HG03378 (cell line): ENCODE measurements at regions not wholly inside any gene's neighbourhood (a gene's known extent, or its start where the extent isn't known, plus 50 kb on each side); places are given as distances from the start of the nearest gene placed in this dataset.
"Not testable (repeated sequence)": the region's sequence is repeated elsewhere in the genome, so short reads cannot be mapped to it uniquely, and the experiment has no call there.

ENCODE experiments used
- ATAC-seq: cut with Tn5 transposase; IDR thresholded peaks from one replicate; pipeline ENCODE4 v1.9.1; 2021; ENCODE audit warnings: mild to moderate bottlenecking, moderate library complexity; ENCODE audit not compliant: unreplicated experiment

DNA sequence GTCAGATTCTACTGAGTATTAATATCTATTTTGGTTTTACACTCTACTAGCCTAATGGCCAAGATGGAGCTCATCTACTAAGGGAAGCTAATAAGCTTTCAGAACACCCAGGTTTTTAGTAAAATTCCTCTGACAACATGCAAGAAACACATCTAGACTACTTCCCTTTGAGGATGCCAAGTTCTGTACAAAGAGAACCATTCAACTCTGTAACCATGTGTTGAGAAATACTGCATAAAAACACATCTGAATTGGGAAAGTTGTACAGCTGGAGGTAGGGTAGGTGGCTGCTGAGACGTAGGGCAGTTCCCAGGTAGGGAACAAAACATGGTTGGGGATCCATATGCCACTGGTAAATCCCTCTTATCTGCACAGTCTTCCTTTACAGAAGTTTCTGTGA, 66.2 kb downstream of the SC5D start:
- no peak for ATAC-seq

DNA sequence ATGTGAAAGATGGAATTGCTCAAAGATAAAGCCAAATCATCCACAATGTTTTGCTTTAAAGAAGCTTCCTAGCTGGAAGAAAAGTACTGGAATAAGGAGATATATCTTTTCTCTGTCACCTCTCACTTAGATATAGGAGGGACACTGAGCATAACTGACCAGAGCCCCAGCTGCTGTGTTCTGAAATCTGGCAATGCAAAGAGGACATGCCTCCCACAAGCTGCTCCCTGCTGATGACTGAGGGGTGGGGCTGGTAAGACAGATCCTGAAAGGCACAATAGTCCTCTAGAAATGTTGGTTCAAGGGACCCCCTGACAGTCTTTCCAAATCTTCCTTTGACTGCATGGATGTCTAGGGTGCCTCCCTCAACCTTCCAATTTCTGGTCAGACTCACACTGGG, 67.0 kb downstream of the SC5D start:
- no peak for ATAC-seq

DNA sequence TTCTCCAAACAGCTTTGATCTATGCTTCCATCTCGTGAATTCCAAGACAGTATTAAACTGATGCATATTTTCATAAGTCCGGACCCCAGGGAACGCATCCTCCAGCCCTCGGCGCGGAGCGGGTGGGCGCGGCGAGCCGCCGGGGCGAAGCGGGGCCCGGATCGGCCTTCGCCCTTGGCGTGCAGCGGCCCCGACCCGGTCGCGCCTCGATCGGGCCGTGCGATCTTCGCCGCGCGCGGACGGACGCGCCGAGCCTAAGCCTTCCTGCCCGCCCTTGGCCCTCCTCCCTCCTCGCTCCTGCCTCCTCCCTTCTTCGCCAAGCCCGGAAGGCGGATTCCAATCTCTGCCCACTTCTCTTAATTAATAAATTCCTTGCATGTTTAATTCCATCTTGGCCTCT, 70.4 kb downstream of the SC5D start:
- not testable (repeated sequence) for ATAC-seq

DNA sequence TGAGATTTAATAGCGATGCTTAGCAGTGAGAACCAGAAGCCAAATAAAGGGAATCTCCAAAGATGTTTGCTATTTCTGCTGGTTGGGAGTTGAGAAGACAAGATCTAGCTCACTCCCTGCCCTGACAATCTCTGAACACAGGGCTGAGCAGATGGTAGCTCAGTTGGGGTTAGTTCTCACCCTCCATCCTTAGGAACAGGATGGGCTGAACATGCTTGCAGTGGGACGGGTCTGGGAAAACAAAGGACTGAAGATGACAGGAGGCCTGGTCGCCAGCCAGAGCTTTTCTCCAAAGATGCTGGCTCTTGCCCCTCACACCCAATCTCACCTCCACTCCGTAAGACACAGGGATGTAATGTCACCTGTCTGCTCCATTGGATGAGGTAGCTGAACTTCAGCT, 72.7 kb downstream of the SC5D start:
- ATAC-seq, result no peak

DNA sequence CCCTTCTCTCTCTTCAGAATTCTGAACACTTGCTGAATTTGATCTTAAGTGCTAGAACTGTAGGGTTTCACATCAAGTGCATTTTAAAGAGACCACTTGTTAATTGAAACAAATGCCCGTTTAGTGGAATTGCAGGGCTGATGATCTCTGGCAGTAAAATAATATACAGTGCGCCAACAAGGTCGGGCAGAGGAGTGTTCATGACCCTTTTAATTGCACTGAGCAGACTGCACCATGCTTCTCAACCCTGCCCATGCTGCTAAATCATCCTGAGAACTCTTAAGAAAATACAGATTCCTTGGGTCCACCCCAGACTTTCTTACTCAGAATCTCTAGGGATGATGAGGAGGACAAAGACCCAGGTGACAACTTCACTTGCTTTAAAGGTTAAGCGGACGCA, 73.5 kb downstream of the SC5D start:
- ATAC-seq, result no peak

DNA sequence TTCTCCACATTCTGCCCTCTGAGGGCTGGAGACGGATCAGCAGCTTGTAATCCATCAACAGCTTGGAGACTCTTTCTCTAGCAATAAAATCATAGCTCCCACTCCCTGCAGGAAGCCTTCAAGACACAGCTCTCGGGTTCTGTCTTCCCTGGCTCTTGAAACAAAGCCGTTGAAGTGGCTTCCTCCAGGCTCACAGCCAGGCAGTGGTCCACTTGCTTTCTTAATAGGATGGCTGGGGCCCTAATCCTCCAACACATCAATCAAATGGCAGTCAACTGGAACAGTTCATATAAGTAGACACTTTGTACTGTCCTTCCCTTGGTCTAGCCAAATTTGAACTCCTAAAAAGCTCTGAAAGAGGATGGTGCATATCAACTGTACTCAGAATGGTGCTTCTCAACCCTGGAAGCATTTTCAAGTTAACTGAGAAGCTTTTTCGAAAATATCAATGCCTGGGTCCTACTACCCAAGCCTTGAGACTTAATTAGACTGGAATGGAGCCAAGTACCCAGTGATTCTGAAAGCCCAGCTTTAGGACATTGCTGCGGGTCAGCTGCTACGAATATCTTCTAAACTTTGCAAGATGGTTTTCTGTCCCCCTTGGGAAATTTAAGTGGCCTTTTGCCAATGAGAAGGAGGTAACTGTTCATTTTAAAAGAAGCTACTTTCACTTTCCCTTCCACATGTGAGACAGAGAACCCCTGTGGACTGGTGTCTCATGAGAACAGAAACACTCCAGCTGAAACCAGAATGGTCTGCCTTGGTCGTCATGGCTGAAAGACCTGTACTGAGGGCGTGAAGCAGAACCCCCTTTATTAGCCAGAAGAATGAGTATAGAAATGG, 74.7 kb downstream of the SC5D start:
- ATAC-seq, result peak; percentile 90

DNA sequence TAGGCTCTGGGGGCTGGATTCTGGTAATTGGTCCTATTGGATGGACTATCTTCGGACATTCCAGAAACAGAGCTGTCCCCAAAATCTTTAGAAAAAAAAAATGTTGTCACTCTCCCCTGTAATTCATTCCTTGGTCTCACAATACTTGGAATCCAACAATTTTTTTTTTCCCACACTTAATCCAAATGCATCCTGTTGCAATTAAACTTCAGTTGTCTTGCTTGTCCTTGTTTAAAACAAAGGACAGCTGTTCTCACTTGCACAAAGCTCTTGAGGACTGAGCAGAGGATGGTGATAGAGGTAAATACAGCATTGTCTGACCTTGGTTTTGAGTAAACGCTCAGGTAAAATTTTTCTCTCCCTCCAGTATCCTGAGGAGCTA, 75.3 kb downstream of the SC5D start:
- no peak for ATAC-seq

DNA sequence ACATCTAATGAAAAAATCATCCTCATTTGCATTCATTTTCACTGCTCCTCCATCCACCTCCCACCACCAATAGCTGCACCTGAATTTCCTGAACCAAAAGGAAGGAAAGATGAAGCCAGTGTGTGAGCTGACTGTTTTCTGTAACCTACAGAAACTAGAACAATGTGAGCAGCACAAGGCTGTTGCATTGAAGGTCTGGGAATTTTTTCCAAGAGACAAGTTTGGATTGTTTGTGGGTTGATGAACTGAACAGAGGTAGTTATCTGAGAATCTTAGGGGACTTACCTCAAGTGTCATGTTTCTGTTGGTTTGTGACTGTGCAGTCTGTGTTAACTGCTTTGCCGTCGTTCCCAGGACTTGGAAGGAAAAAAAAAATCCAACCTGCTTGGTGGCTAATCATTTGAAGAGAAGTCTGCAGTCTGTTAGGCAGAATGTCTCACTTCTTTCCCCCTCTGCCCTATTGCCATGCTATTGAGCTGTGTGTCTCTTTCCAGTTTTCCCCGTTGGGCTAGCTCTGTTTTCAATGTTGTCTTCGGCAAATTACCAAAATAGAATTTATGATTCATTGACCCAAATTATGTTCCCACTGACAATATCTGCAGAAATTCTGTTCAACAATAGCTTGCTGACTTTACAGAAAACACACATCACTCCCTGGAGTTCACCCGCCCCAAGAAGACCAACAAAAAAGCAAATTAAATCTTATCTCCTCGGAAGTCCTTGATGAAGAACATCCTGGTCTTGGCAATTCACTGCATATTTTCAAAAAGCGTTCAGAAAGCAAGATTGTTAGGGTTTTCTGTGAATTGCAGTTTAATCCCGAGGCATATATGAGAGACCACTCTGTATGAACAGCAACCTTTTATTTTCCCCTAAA, 76.0 kb downstream of the SC5D start:
- no peak for ATAC-seq

DNA sequence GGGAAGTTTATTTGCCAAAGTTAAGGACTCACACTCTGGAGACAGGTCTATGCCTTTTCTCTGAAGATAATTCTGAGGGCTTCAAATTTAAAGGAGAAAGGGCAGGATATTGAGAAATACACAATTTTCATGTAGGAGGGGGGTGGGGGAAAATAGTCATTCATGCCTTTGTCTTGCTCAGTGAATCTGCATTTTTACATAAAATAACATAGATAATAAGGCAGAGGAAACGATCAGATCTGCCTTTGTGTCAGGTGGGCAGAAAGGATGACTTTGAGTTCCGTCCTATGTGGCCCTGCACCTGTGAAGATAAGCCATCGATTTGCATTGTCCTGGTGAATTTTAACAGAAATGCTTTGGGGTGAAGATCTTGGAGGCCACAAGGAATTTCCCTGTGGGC, 76.8 kb downstream of the SC5D start:
- no peak for ATAC-seq

DNA sequence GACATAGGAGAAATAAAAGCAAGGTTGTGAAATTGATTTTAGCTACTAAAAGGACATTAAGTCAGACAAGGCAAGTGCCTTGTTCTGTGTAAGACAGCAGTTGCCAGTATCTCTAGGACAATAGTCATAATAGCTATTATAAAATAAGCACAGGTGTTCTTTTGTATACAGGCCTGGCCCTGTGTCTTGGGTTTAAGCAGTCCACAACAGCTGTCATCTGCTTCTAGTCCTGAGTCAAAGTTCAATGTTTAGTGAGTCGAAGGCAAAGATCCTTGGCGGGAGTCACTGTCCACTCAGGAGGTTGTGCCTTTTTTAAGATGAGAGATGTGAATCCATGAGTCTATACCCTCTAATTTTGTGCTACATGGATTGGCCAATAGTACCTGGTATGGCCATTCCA, 79.5 kb downstream of the SC5D start:
- no peak for ATAC-seq

DNA sequence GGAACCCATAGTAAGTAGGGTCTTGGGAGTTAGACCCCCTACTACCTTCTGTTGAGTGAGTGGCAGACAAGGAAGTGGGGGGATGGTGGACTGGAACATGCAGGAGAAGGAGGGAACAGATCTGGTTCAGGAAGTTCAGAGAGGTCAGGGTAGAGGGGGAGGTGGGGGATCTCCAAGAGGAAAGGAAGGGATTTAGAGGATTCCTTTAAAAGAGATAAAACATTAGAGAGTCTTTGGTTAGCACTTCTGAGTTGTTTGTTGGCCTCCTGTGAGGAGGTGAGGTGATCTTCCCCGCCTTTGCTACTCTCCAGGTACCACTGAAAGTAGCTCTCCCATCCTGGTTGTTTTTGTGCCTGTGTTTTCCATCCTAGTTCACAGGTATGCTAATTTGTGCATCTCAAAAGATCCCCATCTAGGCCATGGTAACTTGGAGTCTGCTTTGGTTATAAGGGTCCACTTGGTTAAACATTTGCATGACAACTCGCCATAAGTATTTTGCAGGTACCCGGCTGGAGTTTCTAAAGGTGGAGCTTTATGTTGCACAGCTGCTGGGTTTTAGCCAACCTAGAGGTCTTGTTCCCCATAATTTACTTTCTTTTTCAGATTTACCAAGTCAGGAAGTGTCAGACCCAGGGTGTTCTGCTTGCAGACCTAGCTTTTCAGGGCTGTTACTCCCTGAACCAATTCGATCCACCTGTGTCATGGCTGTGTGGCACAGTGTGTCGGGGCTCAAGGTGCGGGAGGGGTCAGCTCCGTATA, 79.3 kb upstream of the SORL1 start:
- ATAC-seq, result peak; percentile 81

DNA sequence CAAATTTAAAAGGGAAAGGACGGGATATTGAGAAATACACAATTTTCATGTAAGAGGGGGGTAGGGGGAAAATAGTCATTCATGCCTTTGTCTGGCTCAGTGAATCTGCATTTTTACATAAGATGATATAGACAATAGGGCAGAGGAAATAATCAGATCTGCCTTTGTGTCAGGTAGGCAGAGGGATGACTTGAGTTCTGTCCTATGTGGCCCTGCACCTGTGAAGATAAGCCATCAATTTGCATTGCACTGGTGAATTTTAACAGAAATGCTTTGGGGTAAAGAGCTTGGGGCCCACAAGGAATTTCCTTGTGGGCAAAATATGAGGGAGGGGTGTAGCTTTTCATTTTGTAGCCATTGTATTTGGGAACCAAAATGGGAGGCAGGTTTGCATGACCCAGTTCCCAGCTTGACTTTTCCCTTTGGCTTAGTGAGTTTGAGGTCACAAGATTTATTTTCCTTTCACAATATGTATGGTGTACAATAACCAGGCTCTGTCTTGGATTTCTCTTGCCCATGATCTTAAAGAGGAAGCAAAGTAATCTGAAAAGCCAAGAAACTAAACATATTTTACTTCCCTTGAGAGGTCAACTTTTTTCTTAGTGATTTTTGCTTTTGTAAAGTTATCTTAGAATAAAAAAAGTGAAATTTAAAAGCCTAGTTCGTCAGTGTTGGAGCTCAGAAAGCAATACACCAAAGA, 77.7 kb upstream of the SORL1 start:
- ATAC-seq, result no peak

DNA sequence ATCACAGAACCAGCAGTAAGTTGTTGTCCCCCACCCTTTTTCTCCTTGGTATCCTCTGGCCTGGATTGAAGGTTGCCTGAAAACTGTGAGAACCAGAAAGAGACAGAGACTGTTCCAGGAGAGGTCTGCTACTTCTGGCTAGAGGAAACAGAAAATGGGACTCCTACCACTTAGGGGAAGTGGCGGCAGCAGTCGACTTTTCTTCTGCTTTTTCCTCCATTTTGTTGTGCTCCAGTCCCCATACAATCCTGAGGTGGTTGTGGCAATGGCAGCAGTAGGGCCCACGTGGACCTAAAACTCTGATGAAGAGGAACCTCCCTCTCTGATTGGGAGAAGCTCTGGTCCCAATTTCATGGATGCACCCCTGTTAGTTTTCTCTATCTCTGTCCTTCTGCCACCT, 76.0 kb upstream of the SORL1 start:
- no peak for ATAC-seq

DNA sequence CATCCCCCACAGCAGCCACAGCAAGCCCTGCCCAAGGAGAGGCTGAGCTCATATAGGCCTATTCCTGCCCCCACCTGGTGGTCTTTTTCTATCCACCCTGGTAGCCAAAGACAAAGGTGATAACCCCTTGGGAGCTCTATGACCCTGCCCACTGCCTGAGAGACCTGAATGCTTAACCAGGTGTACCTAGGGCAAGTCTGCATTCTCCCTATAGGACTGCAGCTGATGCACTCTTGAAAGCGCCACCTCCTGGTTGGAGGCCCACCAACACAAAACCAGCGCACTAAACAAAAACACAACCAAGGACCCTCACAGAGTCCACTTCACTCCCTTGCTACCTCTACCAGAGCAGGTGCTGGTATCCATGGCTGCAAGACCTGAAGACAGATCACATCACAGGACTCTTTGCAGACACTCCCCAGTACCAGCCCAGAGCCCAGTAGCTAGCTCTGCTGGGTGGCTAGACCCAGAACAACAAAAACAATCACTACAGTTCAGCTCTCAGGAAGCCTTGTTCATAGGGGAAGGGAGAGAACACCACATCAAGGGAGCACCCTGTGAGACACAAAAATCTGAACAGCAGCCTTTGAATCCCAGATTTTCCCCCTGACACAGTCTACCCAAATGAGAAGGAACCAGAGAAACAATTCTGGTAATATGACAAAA, 72.8 kb upstream of the SORL1 start:
- not testable (repeated sequence) for ATAC-seq

DNA sequence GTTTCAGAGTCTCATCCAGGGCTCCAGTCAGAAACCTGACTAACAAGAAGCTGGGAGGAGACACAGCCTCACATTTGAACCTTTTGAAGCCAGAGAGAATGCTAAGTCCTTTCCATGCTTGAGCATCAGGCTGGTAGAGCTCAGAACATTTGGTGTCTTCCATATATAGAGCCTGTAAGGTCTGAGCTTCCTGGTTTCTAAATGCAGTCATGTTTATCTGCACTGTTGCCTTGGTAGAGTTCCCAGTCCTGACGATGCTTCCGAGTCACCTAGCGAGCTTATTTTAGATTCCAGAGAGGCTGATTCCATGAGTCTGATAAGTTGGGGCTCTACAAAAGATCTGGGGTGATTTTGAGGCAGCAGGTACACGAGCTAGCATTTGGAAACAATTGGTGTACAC, 68.4 kb upstream of the SORL1 start:
- no peak for ATAC-seq

DNA sequence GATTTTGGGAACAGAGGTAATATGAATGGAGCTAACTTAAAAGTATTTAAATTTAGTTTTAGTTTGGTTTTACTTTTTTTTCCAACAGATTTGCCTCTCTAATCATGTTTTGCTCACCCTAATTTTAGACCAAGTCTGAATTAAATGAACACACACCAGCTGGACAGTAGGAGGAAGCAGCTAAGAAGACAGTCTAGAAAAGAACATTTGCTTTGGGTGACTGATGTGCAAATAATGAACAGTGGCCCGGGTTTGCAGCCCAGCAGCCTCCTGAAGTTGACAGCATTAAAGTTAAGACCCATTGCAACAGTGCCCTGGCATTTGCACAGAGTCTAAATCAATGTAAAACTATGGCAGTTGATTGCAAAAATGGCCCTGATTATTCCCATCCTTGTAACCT, 66.4 kb upstream of the SORL1 start:
- ATAC-seq, result no peak
